ENCODE measurements at regions not wholly inside any gene's neighbourhood (a gene's known extent, or its start where the extent isn't known, plus 50 kb on each side); places are given as distances from the start of the nearest gene placed in this dataset.

- TF ChIP-seq, protein P1, sequence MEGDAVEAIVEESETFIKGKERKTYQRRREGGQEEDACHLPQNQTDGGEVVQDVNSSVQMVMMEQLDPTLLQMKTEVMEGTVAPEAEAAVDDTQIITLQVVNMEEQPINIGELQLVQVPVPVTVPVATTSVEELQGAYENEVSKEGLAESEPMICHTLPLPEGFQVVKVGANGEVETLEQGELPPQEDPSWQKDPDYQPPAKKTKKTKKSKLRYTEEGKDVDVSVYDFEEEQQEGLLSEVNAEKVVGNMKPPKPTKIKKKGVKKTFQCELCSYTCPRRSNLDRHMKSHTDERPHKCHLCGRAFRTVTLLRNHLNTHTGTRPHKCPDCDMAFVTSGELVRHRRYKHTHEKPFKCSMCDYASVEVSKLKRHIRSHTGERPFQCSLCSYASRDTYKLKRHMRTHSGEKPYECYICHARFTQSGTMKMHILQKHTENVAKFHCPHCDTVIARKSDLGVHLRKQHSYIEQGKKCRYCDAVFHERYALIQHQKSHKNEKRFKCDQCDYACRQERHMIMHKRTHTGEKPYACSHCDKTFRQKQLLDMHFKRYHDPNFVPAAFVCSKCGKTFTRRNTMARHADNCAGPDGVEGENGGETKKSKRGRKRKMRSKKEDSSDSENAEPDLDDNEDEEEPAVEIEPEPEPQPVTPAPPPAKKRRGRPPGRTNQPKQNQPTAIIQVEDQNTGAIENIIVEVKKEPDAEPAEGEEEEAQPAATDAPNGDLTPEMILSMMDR (IDR thresholded peaks at IDR 0.05), result no peak
- no peak for TF ChIP-seq POLR2A (IDR thresholded peaks at IDR 0.05)
- no peak for TF ChIP-seq POLR2AphosphoS5 (IDR thresholded peaks at IDR 0.05)
- no peak for TF ChIP-seq EP300 (IDR thresholded peaks at IDR 0.05)
Measured at GRCh38 chr10:91007655-91008054, 86.8 kb upstream of the ANKRD1 start.
